HG02763 (cell line): ENCODE measurements at regions not wholly inside any gene's neighbourhood (a gene's known extent, or its start where the extent isn't known, plus 50 kb on each side); places are given as distances from the start of the nearest gene placed in this dataset.
A peak's percentile ranks its signal among the peaks of the same experiment; 100 is the strongest.
"Not testable (repeated sequence)": the region's sequence is repeated elsewhere in the genome, so short reads cannot be mapped to it uniquely, and the experiment has no call there.

Experiments
- ATAC-seq: cut with Tn5 transposase; IDR thresholded peaks from one replicate; pipeline ENCODE4 v1.9.1; 2021; ENCODE audit warnings: mild to moderate bottlenecking, moderate library complexity; ENCODE audit not compliant: unreplicated experiment

DNA sequence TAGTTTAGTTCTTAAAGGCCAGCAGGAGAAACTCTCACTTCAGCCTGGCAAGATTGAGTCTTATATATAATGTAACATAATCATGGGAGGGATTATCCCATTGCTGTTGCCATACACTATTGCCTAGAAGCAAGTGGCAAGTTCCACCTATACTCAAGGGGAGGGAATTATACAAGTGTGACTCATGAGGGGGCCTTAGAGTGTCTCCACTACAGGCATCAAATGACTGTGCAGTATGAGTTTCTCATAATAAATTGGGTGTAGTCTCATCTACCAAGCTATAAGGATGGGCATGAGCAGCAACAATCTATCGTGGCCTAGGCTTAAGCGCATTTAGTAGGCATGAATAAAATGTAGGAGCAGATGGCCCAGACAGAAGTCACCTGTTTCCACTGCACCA, 89.1 kb upstream of the C1GALT1C1 start:
- no peak for ATAC-seq

DNA sequence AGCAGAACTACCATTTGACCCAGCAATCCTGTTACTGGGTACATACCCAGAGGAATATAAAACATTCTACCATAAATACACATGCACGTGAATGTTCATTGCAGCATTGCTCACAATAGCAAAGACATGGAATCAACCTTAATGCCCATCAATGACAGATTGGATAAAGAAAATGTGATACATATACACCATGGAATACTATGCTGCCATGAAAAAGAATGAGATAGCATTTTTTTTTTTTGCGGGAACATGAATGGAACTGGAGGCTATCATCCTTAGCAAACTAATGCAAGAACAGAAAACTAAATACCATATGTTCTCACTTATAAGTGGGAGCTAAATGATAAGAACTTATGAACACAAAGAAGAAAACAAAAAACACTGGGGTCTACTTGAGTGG, 72.5 kb upstream of the C1GALT1C1 start:
- ATAC-seq = not testable (repeated sequence)

DNA sequence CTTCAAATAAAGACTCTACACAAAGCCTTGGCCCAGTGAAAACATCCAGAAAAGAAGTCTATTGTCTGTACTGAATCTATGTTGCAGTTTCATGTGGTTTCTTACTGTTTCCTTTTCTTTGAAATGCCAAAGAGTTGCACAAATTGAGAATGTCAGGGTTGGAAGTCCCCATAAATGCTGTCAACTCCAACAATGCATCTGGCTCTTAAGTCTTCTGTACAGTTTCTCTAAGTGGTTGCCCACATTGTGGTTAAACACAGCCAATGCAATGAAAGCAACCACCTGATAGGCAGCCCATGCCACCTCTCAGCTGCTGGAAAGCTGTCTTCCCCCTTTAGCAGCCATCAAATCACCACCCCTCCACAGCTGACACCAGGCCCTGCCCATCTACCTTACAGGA, 67.2 kb upstream of the C1GALT1C1 start:
- peak; percentile 85 for ATAC-seq

DNA sequence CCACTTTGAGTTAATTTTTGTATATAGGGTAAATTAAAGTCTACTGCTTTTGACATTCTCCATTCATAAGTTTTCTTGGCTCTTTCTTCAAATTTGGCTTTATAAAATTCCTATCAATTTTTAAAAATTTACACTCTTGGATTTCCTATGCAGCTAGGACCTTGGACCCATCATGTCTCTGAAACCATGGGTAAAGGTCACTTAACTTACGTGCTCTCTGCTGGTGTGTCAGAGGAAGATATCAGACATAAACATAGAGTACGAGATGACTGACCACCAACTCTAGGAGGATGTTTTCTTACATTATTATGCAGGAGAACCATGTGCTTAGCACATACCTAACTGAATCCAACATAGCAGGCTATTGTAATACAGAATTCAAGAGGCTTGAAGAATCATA, 62.5 kb upstream of the C1GALT1C1 start:
- ATAC-seq = no peak

DNA sequence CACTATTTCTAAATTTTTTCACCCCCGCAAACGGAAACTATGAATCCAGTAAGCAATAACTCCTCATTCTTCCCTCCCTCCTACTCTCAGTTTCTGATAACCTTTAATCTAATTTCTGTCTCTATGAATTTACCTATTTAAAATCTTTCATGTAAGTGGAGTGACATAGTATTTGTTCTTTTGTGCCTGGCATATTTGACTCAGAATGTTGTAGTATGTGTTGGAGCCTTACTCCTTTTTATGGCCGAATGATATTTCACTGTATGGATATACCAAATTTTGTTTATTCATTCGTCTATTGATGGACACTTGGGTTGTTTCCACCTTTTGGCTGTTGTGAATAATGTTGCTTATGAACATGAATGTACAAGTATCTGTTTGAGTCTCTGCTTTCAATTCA, 61.1 kb upstream of the C1GALT1C1 start:
- ATAC-seq = no peak

DNA sequence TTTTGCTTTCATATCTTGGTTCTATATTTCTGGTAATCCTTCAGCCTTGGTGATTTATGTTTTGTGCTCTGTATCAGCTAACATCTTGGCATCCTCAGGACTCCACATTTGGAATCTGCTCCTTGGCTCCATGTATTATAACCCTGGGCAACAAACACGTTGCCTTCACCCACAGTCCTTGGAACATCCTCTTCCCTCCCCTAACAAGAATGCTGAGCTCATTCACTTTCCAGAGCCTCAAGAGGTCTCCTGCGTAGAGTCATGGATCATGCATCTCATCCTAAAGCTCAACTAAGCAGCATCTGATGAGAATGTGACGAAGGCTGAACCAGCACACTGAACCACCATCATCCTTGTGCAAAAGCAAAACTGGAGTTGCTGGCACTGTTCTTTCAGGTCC, 60.5 kb upstream of the C1GALT1C1 start:
- no peak for ATAC-seq

DNA sequence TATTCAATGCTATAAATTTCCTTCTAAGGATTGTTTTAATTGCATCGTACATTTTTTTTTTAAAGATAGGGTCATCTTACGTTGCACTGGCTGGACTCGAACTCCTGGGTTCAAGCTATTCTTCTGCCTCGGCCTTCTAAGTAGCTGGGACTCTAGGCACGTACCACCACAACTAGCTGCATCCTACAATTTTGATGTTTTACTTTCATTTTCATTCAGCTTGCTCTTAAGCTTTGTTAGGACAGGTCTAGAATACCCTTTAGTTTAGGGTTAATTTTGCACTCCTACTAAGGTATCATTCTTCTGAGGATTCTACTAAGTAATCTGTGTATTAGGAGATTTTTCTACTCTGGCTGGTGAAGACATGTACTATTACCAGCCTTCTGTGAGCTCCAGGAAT, 50.2 kb upstream of the C1GALT1C1 start:
- ATAC-seq = no peak
